Mammary epithelial cell (primary cell): ENCODE measurements at regions not wholly inside any gene's neighbourhood (a gene's known extent, or its start where the extent isn't known, plus 50 kb on each side); places are given as distances from the start of the nearest gene placed in this dataset.
"Not testable (repeated sequence)": the region's sequence is repeated elsewhere in the genome, so short reads cannot be mapped to it uniquely, and the experiment has no call there.

Experiments
- CTCF ChIP-seq, 2 donors: IDR thresholded peaks in 1 of 2; conservative IDR thresholded peaks in 1 of 2; 2 replicates each; pipeline ENCODE4 v1.5.1; 2011 to 2012; ENCODE audit warnings: inconsistent platforms in 2 of 2, low read length in 2 of 2, mild to moderate bottlenecking in 2 of 2, control low read depth in 1 of 2, low read depth in 1 of 2; ENCODE audit not compliant: insufficient read depth in 1 of 2; ENCODE audit errors: extremely low read depth in 1 of 2
- EZH2 ChIP-seq: IDR thresholded peaks from 2 replicates; pipeline ENCODE4 v1.6.1; 2012; ENCODE audit warnings: low read length, inconsistent platforms, borderline replicate concordance

GRCh38 chr15:20214101-20214500, 327.5 kb downstream of the GOLGA6L6 start:
- not testable (repeated sequence) for TF ChIP-seq CTCF (conservative IDR thresholded peaks at IDR 0.05 in 1 of 2, IDR thresholded peaks at IDR 0.05 in 1 of 2; ENCODE audit: extremely low read depth in 1 of 2, insufficient read depth in 1 of 2, low read depth in 1 of 2, low read length in 2 of 2); EZH2
